SK-N-SH (cell line): ENCODE measurements at regions not wholly inside any gene's neighbourhood (a gene's known extent, or its start where the extent isn't known, plus 50 kb on each side); places are given as distances from the start of the nearest gene placed in this dataset.

Experiments used
- CTCF ChIA-PET: fragments of 300-600, 350-600 bp; formaldehyde crosslinking; extraction: SDS; loops from one replicate; lab custom pipeline; 2021; lab: Yijun Ruan, JAX
- POLR2A ChIA-PET: fragments of 350-600 bp; sonication (Branson Sonifier 250); formaldehyde crosslinking; extraction: SDS; loops from one replicate; lab custom pipeline; 2020; ENCODE audit warnings: antibody characterized with exemption, inconsistent platforms; lab: Yijun Ruan, JAX
- DNase-seq: peaks from one replicate; pipeline ENCODE4 v3.0.0; 2012
- H2AFZ ChIP-seq: fragments of 200-600 bp; sonication (generic); 2 replicates; pipeline ENCODE4 v1.8.1; 2016; ENCODE audit warnings: antibody characterized with exemption, mild to moderate bottlenecking, low read depth
- H3F3A ChIP-seq: fragments of 200-600 bp; sonication (generic); replicated peaks from 2 replicates; pipeline ENCODE3; 2016; ENCODE audit warnings: antibody characterized with exemption, mild to moderate bottlenecking; ENCODE audit not compliant: insufficient read depth
- H3K27ac ChIP-seq, 2 experiments: fragments of 200-500 bp in 1 of 2; fragments of 200-600 bp in 1 of 2; sonication (Bioruptor generic) in 1 of 2; sonication (generic), shearing (Covaris generic) in 1 of 2; 2 replicates each; pipeline versions ENCODE4 v1.5.1 to v1.6.1; 2014 to 2016; ENCODE audit warnings: low read depth in 2 of 2, inconsistent platforms in 1 of 2, low read length in 1 of 2, mild to moderate bottlenecking in 1 of 2, mixed read lengths in 1 of 2
- H3K27me3 ChIP-seq: fragments of 200-600 bp; sonication (generic), shearing (Covaris generic); 2 replicates; pipeline ENCODE4 v1.6.1; 2016; ENCODE audit warnings: mixed run types; ENCODE audit not compliant: insufficient read depth
- H3K36me3 ChIP-seq, 2 experiments: fragments of 200-500 bp in 1 of 2; fragments of 200-600 bp in 1 of 2; sonication (Bioruptor generic) in 1 of 2; sonication (generic) in 1 of 2; replicated peaks in 1 of 2; 2 replicates each; pipeline versions ENCODE3 to v1.5.1; 2014 to 2016; ENCODE audit warnings: low read length in 1 of 2, mild to moderate bottlenecking in 1 of 2; ENCODE audit not compliant: insufficient read depth in 2 of 2, control insufficient read depth in 1 of 2
- H3K4me1 ChIP-seq, 2 experiments: fragments of 200-500 bp in 1 of 2; fragments of 200-600 bp in 1 of 2; sonication (Bioruptor generic) in 1 of 2; sonication (generic), shearing (Covaris generic) in 1 of 2; 2 replicates each; pipeline versions ENCODE4 v1.5.1 to v1.6.1; 2014 to 2016; ENCODE audit warnings: low read depth in 1 of 2, low read length in 1 of 2, mixed run types in 1 of 2; ENCODE audit not compliant: insufficient read depth in 2 of 2, control insufficient read depth in 1 of 2
- H3K4me2 ChIP-seq: fragments of 200-600 bp; sonication (generic), shearing (Covaris generic); 2 replicates; pipeline ENCODE4 v1.6.1; 2017; ENCODE audit warnings: mixed run types
- H3K4me3 ChIP-seq, 2 experiments: fragments of 200-500 bp in 1 of 2; fragments of 200-600 bp in 1 of 2; sonication (Bioruptor generic) in 1 of 2; sonication (generic), shearing (Covaris generic) in 1 of 2; 2 replicates each; pipeline versions ENCODE4 v1.5.1 to v1.8.1; 2014 to 2016; ENCODE audit warnings: low read depth in 2 of 2, inconsistent platforms in 1 of 2, low read length in 1 of 2, mild to moderate bottlenecking in 1 of 2, mixed read lengths in 1 of 2, moderate library complexity in 1 of 2
- H3K79me2 ChIP-seq: fragments of 200-600 bp; sonication (generic); 2 replicates; pipeline ENCODE4 v1.8.1; 2017; ENCODE audit warnings: mild to moderate bottlenecking; ENCODE audit not compliant: insufficient read depth
- H3K9ac ChIP-seq: fragments of 200-600 bp; sonication (generic); 2 replicates; pipeline ENCODE4 v1.6.1; 2017; ENCODE audit warnings: mixed run types
- H3K9me2 ChIP-seq: fragments of 200-600 bp; sonication (generic); 2 replicates; pipeline ENCODE4 v1.6.1; 2017; ENCODE audit warnings: mixed run types
- H3K9me3 ChIP-seq: fragments of 200-600 bp; sonication (generic); 2 replicates; pipeline ENCODE4 v1.6.1; 2017; ENCODE audit warnings: mixed run types, mild to moderate bottlenecking, moderate library complexity
- H4K20me1 ChIP-seq: fragments of 200-600 bp; sonication (generic); 2 replicates; pipeline ENCODE4 v1.6.1; 2017; ENCODE audit warnings: mild to moderate bottlenecking, mixed run types; ENCODE audit not compliant: insufficient read depth
- CHD2 ChIP-seq: fragments of 150-350 bp; IDR thresholded peaks from 2 replicates; pipeline ENCODE4 v1.6.1; 2018; ENCODE audit warnings: low read length; ENCODE audit not compliant: partially characterized antibody
- CTCF ChIP-seq: fragments of 200-600 bp; sonication (generic); IDR thresholded peaks from 2 replicates; pipeline ENCODE4 v1.6.1; 2017; ENCODE audit warnings: antibody characterized with exemption, mild to moderate bottlenecking, moderate library complexity
- ELF1 ChIP-seq: IDR thresholded peaks from 2 replicates; pipeline ENCODE4 v1.4.0; 2012
- EP300 ChIP-seq, 2 experiments: IDR thresholded peaks; 2 replicates each; pipeline versions ENCODE4 v1.4.0 to v1.6.1; 2012; ENCODE audit warnings: borderline replicate concordance in 1 of 2, low read depth in 1 of 2, low read length in 1 of 2
- EZH2phosphoT487 ChIP-seq: fragments of 200-600 bp; sonication (generic); IDR thresholded peaks from 2 replicates; pipeline ENCODE4 v1.6.1; 2017; ENCODE audit warnings: low read depth, mixed run types, mild to moderate bottlenecking, antibody characterized with exemption, moderate library complexity, borderline replicate concordance
- FOSL2 ChIP-seq: IDR thresholded peaks from 2 replicates; pipeline ENCODE4 v1.4.0; 2012; ENCODE audit warnings: low read depth, mild to moderate bottlenecking, moderate library complexity, borderline replicate concordance
- FOXJ3 ChIP-seq: sonication (generic); formaldehyde crosslinking; IDR thresholded peaks from 2 replicates; pipeline ENCODE4 v1.5.1; 2020; ENCODE audit warnings: mild to moderate bottlenecking, missing genetic modification reagents
- FOXM1 ChIP-seq: IDR thresholded peaks from 2 replicates; pipeline ENCODE4 v1.4.0; 2012; ENCODE audit warnings: low read depth, mild to moderate bottlenecking
- GABPA ChIP-seq: IDR thresholded peaks from 2 replicates; pipeline ENCODE4 v1.4.0; 2012; ENCODE audit warnings: low read depth, mild to moderate bottlenecking
- GATA2 ChIP-seq: sonication (generic); formaldehyde crosslinking; IDR thresholded peaks from 2 replicates; pipeline ENCODE4 v1.5.0; 2020; ENCODE audit warnings: mild to moderate bottlenecking, missing genetic modification reagents
- IRF3 ChIP-seq: fragments of 150-350 bp; IDR thresholded peaks from 2 replicates; pipeline ENCODE4 v1.6.1; 2016; ENCODE audit warnings: mild to moderate bottlenecking, low read depth, low read length
- MAX ChIP-seq: IDR thresholded peaks from 2 replicates; pipeline ENCODE4 v1.4.0; 2012; ENCODE audit warnings: low read depth
- MEF2A ChIP-seq: IDR thresholded peaks from 2 replicates; pipeline ENCODE4 v1.4.0; 2012; ENCODE audit warnings: low read depth, borderline replicate concordance
- MXI1 ChIP-seq: IDR thresholded peaks from 2 replicates; pipeline ENCODE4 v1.6.1; 2012; ENCODE audit warnings: mild to moderate bottlenecking, low read depth, low read length, improper control_type of control experiment
- NFIC ChIP-seq: IDR thresholded peaks from 2 replicates; pipeline ENCODE4 v1.4.0; 2012; ENCODE audit warnings: borderline replicate concordance
- NRF1 ChIP-seq: IDR thresholded peaks from 2 replicates; pipeline ENCODE4 v1.6.1; 2012; ENCODE audit warnings: low read depth, mild to moderate bottlenecking, low read length
- PBX3 ChIP-seq: IDR thresholded peaks from 2 replicates; pipeline ENCODE4; 2012
- POLR2AphosphoS5 ChIP-seq: IDR thresholded peaks from 2 replicates; pipeline ENCODE4 v1.6.1; 2012; ENCODE audit warnings: low read depth, low read length
- RAD21 ChIP-seq: IDR thresholded peaks from 2 replicates; pipeline ENCODE4 v1.6.1; 2012; ENCODE audit warnings: mild to moderate bottlenecking, low read length
- RCOR1 ChIP-seq: fragments of 150-350 bp; IDR thresholded peaks from 2 replicates; pipeline ENCODE4 v1.6.1; 2017; ENCODE audit warnings: antibody characterized with exemption, low read length
- RFX5 ChIP-seq: IDR thresholded peaks from 2 replicates; pipeline ENCODE4 v1.6.1; 2012; ENCODE audit warnings: mild to moderate bottlenecking, improper control_type of control experiment, low read length
- RXRA ChIP-seq: IDR thresholded peaks from 2 replicates; pipeline ENCODE4 v1.4.0; 2012; ENCODE audit warnings: low read depth, mild to moderate bottlenecking, borderline replicate concordance
- SIN3A ChIP-seq: IDR thresholded peaks from 2 replicates; pipeline ENCODE4 v1.6.1; 2012; ENCODE audit warnings: low read depth, mild to moderate bottlenecking, low read length, moderate library complexity, borderline replicate concordance
- SMC3 ChIP-seq: IDR thresholded peaks from 2 replicates; pipeline ENCODE4 v1.6.1; 2012; ENCODE audit warnings: low read depth, low read length, improper control_type of control experiment
- TAF1 ChIP-seq: IDR thresholded peaks from 2 replicates; pipeline ENCODE4 v1.6.1; 2012; ENCODE audit warnings: low read depth, mild to moderate bottlenecking, low read length, moderate library complexity, borderline replicate concordance
- TCF12 ChIP-seq: IDR thresholded peaks from 2 replicates; pipeline ENCODE4 v1.4.0; 2012
- TEAD4 ChIP-seq: IDR thresholded peaks from 2 replicates; pipeline ENCODE4 v1.4.0; 2012; ENCODE audit warnings: mild to moderate bottlenecking, borderline replicate concordance; ENCODE audit not compliant: insufficient read depth
- USF1 ChIP-seq: IDR thresholded peaks from 2 replicates; pipeline ENCODE4 v1.4.0; 2012; ENCODE audit warnings: low read depth, borderline replicate concordance
- USF2 ChIP-seq: fragments of 150-350 bp; IDR thresholded peaks from 2 replicates; pipeline ENCODE4 v1.6.1; 2017; ENCODE audit warnings: antibody characterized with exemption, low read length, low read depth, borderline replicate concordance
- YY1 ChIP-seq: IDR thresholded peaks from 2 replicates; pipeline ENCODE4 v1.4.0; 2012; ENCODE audit warnings: low read depth, mild to moderate bottlenecking
- WGBS: methylation state at CpG from one replicate; pipeline ENCODE4 v1.1.6; 2017; ENCODE audit warnings: low lambda C conversion rate; 5-methylcytosine and 5-hydroxymethylcytosine counted together

- Histone ChIP-seq H4K20me1 (no peaks in the 10 kb centered on the region), H2AFZ (peak overlapping the region; percentile 52; the same call in 1 of the 2 replicates), H3K4me2 (peak overlapping the region; percentile 32), H3K27ac (peak overlapping the region; percentile 43 to 69; a peak in 3 of 4 replicates), H3K4me1 (no peaks in the 10 kb centered on the region; a peak in 1 of 4 replicates), H3K9me3 (peaks cover 12% of the 10 kb centered on the region; the same call in 1 of the 2 replicates), H3K4me3 (no peak overlapping the region), H3K27me3 (no peaks in the 10 kb centered on the region), H3K9ac (peak overlapping the region; percentile 31; the same call in 1 of the 2 replicates), H3F3A (peaks cover 6% of the 10 kb centered on the region), H3K36me3 (peaks cover 0 to 2% of the 10 kb centered on the region in 2 experiments), H3K79me2 (no peaks in the 10 kb centered on the region), H3K9me2 (no peaks in the 10 kb centered on the region)
- ChIA-PET POLR2A (no interaction called here), CTCF (interaction anchor here (0.8 kb wide), 1 partner anchor 224 kb away, joined by 3 read pairs; no protein-coding TSS in a partner anchor)
- no peak for DNase-seq
- 6% methylated on average over 1 of the region's 1 CpG for WGBS
- TF ChIP-seq FOSL2 (peak; percentile 89), EP300 (IDR thresholded peaks at IDR 0.05; ENCODE audit: borderline replicate concordance in 1 of 2, low read depth in 1 of 2, low read length in 1 of 2) (peak in 1 of 2 experiments; percentile 73; a peak in 1 of 4 replicates), MEF2A (peak; percentile 67; the same call in 1 of the 2 replicates), MXI1 (no peak), NRF1 (no peak), TAF1 (no peak), MAX (no peak), USF1 (no peak), RCOR1 (no peak), RFX5 (no peak), YY1 (no peak), TCF12 (peak; percentile 69), FOXM1 (no peak), IRF3 (no peak), SMC3 (no peak), CHD2 (no peak), USF2 (no peak), RXRA (no peak), GABPA (no peak), CTCF (no peak), GATA2 (CRISPR knock-in tag) (no peak), EZH2phosphoT487 (no peak), SIN3A (no peak), ELF1 (no peak), RAD21 (no peak), POLR2AphosphoS5 (peak; percentile 24; the same call in 1 of the 2 replicates), NFIC (peak; percentile 20; the same call in 1 of the 2 replicates), TEAD4 (no peak), FOXJ3 (CRISPR knock-in tag) (no peak), PBX3 (peak; percentile 41; the same call in 1 of the 2 replicates)
These were observed 229.3 kb upstream of the TENT5A start for GRCh38 chr6:81981812-81982211.
